Activated gamma-delta T cell treated with Interleukin-2 at 50 U/mL for 16 hours (primary cell): ENCODE measurements at regions not wholly inside any gene's neighbourhood (a gene's known extent, or its start where the extent isn't known, plus 50 kb on each side); places are given as distances from the start of the nearest gene placed in this dataset.

Experiments
- DNase-seq: peaks from one replicate; pipeline ENCODE4 v3.0.0-alpha.2; 2020

DNA sequence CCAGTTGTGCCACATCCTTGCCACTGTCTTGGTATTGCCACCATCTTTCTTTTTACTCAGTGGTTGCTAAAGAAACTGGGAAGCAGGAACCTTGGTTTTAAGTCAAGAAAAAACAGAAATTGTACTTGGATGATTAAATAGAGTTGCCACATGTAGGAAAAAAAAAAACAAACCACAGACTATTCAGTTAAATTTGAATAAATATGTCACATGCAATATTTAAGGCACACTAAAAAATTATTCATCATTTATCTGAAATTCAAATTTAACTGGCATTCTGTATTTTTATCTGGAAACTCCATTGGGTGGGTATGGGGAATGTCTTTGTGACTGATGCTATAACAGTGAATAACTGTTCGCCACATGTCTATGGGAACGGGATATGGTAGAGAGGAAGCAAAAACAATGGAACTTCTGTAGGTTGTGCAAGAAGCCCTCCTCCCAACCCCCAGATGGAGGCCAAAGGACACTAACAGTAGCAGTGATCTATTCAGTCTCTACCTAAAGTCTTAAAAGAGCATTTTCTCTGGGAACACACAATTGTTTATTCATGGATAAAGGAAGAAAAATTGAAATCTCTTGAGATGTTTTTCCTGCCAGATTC is 57.0 kb upstream of the PLAC8 start:
- DNase-seq, result no peak

DNA sequence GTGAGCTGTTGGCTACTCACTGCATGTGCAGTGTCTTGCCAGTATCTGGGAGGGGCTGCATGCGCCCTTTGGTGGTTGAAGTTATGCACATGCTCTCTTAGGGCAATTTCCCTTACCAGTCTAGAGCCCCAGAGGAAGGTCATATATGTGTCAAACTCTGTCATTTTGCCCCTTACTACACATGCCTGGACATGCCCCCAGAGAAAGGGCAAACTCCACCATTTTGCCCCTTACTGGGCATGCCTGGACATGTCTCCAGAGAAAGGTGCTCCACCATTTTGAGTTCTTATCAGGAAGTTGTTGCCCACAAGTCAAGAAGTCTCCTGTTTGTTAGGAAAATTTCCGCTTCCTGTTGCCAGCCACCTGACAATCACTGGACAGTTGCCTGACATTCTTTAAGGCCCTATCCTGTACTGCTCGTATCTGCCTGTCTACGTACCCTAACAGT is 56.4 kb upstream of the PLAC8 start:
- no peak for DNase-seq
